HEK293T (cell line): ENCODE measurements at regions not wholly inside any gene's neighbourhood (a gene's known extent, or its start where the extent isn't known, plus 50 kb on each side); places are given as distances from the start of the nearest gene placed in this dataset.

ENCODE experiments used
- BHLHE40 ChIP-seq: fragments of 450-650 bp; IDR thresholded peaks from 2 replicates; pipeline ENCODE4 v1.6.1; 2016; ENCODE audit warnings: mild to moderate bottlenecking, moderate library complexity, borderline replicate concordance
- CTBP1 ChIP-seq: fragments of 450-650 bp; IDR thresholded peaks from 2 replicates; pipeline ENCODE4 v1.6.1; 2016; ENCODE audit warnings: borderline replicate concordance
- FOXA1 ChIP-seq: fragments of 450-650 bp; IDR thresholded peaks from 2 replicates; pipeline ENCODE4 v1.6.1; 2016; ENCODE audit warnings: mild to moderate bottlenecking
- FOXK2 ChIP-seq: fragments of 450-650 bp; IDR thresholded peaks from 2 replicates; pipeline ENCODE4 v1.6.1; 2016; ENCODE audit warnings: mild to moderate bottlenecking
- FOXM1 ChIP-seq: fragments of 450-650 bp; IDR thresholded peaks from 2 replicates; pipeline ENCODE4 v1.6.1; 2017; ENCODE audit warnings: mild to moderate bottlenecking, borderline replicate concordance
- L3MBTL2 ChIP-seq: fragments of 450-650 bp; conservative IDR thresholded peaks from 2 replicates; pipeline ENCODE4 v1.6.1; 2016; ENCODE audit warnings: mild to moderate bottlenecking
- NFRKB ChIP-seq: fragments of 450-650 bp; IDR thresholded peaks from 2 replicates; pipeline ENCODE4 v1.6.1; 2016; ENCODE audit warnings: mild to moderate bottlenecking, moderate library complexity
- SP1 ChIP-seq: fragments of 450-650 bp; IDR thresholded peaks from 2 replicates; pipeline ENCODE4 v1.6.1; 2017
- ZNF384 ChIP-seq: fragments of 450-650 bp; IDR thresholded peaks from 2 replicates; pipeline ENCODE4 v1.6.1; 2016

- no peak for TF ChIP-seq L3MBTL2
- no peak for TF ChIP-seq BHLHE40
- no peak for TF ChIP-seq ZNF384
- no peak for TF ChIP-seq SP1
- TF ChIP-seq CTBP1 = no peak
- TF ChIP-seq FOXK2 = no peak
- no peak for TF ChIP-seq FOXM1
- TF ChIP-seq NFRKB = no peak
- no peak for TF ChIP-seq FOXA1
Observed at GRCh38 chr2:6052649-6053048, 360.5 kb downstream of the SOX11 start.
